IMR-90 (cell line): ENCODE measurements at regions not wholly inside any gene's neighbourhood (a gene's known extent, or its start where the extent isn't known, plus 50 kb on each side); places are given as distances from the start of the nearest gene placed in this dataset.

Experiments
- BHLHE40 ChIP-seq: fragments of 150-350 bp; IDR thresholded peaks from 2 replicates; pipeline ENCODE4 v1.6.1; 2016; ENCODE audit warnings: mild to moderate bottlenecking, low read depth, low read length
- CEBPB ChIP-seq: IDR thresholded peaks from 2 replicates; pipeline ENCODE4 v1.6.1; 2012; ENCODE audit warnings: low read depth, low read length, improper control_type of control experiment
- CHD1 ChIP-seq: IDR thresholded peaks from 2 replicates; pipeline ENCODE4 v1.6.1; 2012; ENCODE audit warnings: low read depth, low read length, improper control_type of control experiment
- FOS ChIP-seq: fragments of 150-350 bp; IDR thresholded peaks from 2 replicates; pipeline ENCODE4 v1.6.1; 2016; ENCODE audit warnings: low read depth, low read length
- MXI1 ChIP-seq: IDR thresholded peaks from 2 replicates; pipeline ENCODE4 v1.6.1; 2012; ENCODE audit warnings: low read depth, mild to moderate bottlenecking, low read length, moderate library complexity, borderline replicate concordance
- POLR2A ChIP-seq: IDR thresholded peaks from 2 replicates; pipeline ENCODE4 v1.6.1; 2012; ENCODE audit warnings: mild to moderate bottlenecking, low read depth, low read length
- RAD21 ChIP-seq: IDR thresholded peaks from 2 replicates; pipeline ENCODE4 v1.6.1; 2012; ENCODE audit warnings: low read length, improper control_type of control experiment
- RCOR1 ChIP-seq: IDR thresholded peaks from 2 replicates; pipeline ENCODE4 v1.6.1; 2012; ENCODE audit warnings: mild to moderate bottlenecking, low read length, improper control_type of control experiment; ENCODE audit not compliant: insufficient replicate concordance
- RFX5 ChIP-seq: IDR thresholded peaks from 2 replicates; pipeline ENCODE4 v1.8.0; 2012; ENCODE audit warnings: low read depth, mild to moderate bottlenecking, low read length, moderate library complexity
- SMC3 ChIP-seq: fragments of 150-350 bp; IDR thresholded peaks from 2 replicates; pipeline ENCODE4 v1.6.1; 2016; ENCODE audit warnings: low read depth, mild to moderate bottlenecking, antibody characterized with exemption, low read length, moderate library complexity
- TF ChIP-seq, protein P1 (sequence below): conservative IDR thresholded peaks from 2 replicates; pipeline ENCODE4 v1.5.1; 2012; ENCODE audit warnings: mild to moderate bottlenecking, low read depth, low read length, improper control_type of control experiment
- TF ChIP-seq, protein P2 (sequence below): fragments of 150-350 bp; IDR thresholded peaks from 2 replicates; pipeline ENCODE4 v1.6.1; 2017; ENCODE audit warnings: mild to moderate bottlenecking, antibody characterized with exemption, low read length, low read depth
- TF ChIP-seq, protein P3 (sequence below): fragments of 150-350 bp; IDR thresholded peaks from 2 replicates; pipeline ENCODE4 v1.6.1; 2016; ENCODE audit warnings: low read depth, mild to moderate bottlenecking, low read length, moderate library complexity, borderline replicate concordance

DNA sequence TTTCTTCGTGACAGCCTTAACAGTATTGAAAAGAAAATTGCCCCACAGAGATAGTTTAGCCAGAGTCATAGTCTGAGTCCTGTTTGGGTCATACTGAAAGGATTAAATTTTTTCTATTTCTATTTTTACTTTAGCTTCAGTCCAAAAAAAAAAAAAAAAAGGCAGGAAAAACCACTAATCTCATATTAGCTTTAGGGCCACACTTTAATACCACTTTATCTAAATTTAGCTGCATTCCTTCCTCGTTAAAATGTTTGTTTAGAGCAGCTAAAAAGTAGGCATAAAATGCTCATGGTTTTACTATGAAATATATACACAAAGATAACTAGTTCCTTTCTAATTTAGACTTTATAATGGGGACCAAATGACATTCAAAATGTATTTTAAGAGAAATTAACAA is 216.5 kb upstream of the TMEM196 start:
- TF ChIP-seq, protein P1, sequence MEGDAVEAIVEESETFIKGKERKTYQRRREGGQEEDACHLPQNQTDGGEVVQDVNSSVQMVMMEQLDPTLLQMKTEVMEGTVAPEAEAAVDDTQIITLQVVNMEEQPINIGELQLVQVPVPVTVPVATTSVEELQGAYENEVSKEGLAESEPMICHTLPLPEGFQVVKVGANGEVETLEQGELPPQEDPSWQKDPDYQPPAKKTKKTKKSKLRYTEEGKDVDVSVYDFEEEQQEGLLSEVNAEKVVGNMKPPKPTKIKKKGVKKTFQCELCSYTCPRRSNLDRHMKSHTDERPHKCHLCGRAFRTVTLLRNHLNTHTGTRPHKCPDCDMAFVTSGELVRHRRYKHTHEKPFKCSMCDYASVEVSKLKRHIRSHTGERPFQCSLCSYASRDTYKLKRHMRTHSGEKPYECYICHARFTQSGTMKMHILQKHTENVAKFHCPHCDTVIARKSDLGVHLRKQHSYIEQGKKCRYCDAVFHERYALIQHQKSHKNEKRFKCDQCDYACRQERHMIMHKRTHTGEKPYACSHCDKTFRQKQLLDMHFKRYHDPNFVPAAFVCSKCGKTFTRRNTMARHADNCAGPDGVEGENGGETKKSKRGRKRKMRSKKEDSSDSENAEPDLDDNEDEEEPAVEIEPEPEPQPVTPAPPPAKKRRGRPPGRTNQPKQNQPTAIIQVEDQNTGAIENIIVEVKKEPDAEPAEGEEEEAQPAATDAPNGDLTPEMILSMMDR = no peak
- TF ChIP-seq, protein P2, sequence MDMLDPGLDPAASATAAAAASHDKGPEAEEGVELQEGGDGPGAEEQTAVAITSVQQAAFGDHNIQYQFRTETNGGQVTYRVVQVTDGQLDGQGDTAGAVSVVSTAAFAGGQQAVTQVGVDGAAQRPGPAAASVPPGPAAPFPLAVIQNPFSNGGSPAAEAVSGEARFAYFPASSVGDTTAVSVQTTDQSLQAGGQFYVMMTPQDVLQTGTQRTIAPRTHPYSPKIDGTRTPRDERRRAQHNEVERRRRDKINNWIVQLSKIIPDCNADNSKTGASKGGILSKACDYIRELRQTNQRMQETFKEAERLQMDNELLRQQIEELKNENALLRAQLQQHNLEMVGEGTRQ = no peak
- TF ChIP-seq CEBPB = no peak
- no peak for TF ChIP-seq MXI1
- TF ChIP-seq SMC3 = no peak
- TF ChIP-seq RFX5 = no peak
- no peak for TF ChIP-seq POLR2A
- no peak for TF ChIP-seq FOS
- no peak for TF ChIP-seq RAD21
- no peak for TF ChIP-seq CHD1
- no peak for TF ChIP-seq BHLHE40
- TF ChIP-seq, protein P3, sequence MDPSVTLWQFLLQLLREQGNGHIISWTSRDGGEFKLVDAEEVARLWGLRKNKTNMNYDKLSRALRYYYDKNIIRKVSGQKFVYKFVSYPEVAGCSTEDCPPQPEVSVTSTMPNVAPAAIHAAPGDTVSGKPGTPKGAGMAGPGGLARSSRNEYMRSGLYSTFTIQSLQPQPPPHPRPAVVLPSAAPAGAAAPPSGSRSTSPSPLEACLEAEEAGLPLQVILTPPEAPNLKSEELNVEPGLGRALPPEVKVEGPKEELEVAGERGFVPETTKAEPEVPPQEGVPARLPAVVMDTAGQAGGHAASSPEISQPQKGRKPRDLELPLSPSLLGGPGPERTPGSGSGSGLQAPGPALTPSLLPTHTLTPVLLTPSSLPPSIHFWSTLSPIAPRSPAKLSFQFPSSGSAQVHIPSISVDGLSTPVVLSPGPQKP = no peak
- TF ChIP-seq RCOR1 = no peak
